ENCODE measurements at regions not wholly inside any gene's neighbourhood (a gene's known extent, or its start where the extent isn't known, plus 50 kb on each side); places are given as distances from the start of the nearest gene placed in this dataset.

DNA sequence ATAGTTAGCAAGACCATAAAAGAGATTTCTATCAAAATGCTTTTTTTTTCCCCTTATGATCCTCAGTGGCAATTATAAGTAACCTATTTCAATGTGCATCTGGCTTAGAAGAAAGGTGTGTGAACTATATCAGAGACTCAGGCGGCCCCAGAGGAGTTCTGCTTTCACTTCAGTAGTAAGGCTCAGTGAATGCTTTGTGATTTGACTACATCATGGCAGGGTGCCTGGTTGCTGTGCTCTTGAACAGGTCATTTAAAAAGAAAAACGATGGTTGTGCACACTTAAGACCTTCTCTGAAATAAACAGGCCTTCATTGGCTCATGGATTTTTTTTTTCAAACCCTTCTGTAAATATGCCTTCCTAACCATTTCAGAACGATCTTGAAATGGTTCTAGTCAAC lies 400.4 kb upstream of the RARB start:
- no peaks in the 10 kb centered on the region for H3K27me3 ChIP-seq (ENCODE audit: insufficient read depth, poor library complexity, severe bottlenecking)
- H3K4me3 ChIP-seq (replicated peaks; ENCODE audit: insufficient read depth, low read length) = no peak overlapping the region
- no peak for DNase-seq (ENCODE audit: low read depth in 1 of 2, low spot score in 1 of 2)
- TF ChIP-seq, protein P1, sequence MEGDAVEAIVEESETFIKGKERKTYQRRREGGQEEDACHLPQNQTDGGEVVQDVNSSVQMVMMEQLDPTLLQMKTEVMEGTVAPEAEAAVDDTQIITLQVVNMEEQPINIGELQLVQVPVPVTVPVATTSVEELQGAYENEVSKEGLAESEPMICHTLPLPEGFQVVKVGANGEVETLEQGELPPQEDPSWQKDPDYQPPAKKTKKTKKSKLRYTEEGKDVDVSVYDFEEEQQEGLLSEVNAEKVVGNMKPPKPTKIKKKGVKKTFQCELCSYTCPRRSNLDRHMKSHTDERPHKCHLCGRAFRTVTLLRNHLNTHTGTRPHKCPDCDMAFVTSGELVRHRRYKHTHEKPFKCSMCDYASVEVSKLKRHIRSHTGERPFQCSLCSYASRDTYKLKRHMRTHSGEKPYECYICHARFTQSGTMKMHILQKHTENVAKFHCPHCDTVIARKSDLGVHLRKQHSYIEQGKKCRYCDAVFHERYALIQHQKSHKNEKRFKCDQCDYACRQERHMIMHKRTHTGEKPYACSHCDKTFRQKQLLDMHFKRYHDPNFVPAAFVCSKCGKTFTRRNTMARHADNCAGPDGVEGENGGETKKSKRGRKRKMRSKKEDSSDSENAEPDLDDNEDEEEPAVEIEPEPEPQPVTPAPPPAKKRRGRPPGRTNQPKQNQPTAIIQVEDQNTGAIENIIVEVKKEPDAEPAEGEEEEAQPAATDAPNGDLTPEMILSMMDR (IDR thresholded peaks at IDR 0.05; ENCODE audit: insufficient read depth, low read length) = no peak
- no peak for TF ChIP-seq SPI1 (IDR thresholded peaks at IDR 0.05; ENCODE audit: borderline replicate concordance, low read depth)
- H3K27ac ChIP-seq (replicated peaks) = no peak overlapping the region

- H3K27ac ChIP-seq (replicated peaks) = no peak overlapping the region
- TF ChIP-seq GABPA (IDR thresholded peaks at IDR 0.05; ENCODE audit: low read depth) (no peak), POLR2AphosphoS5 (IDR thresholded peaks at IDR 0.05; ENCODE audit: low read depth) (no peak), SPI1 (IDR thresholded peaks at IDR 0.05; ENCODE audit: borderline replicate concordance, low read depth) (no peak)
- TF ChIP-seq, protein P2, sequence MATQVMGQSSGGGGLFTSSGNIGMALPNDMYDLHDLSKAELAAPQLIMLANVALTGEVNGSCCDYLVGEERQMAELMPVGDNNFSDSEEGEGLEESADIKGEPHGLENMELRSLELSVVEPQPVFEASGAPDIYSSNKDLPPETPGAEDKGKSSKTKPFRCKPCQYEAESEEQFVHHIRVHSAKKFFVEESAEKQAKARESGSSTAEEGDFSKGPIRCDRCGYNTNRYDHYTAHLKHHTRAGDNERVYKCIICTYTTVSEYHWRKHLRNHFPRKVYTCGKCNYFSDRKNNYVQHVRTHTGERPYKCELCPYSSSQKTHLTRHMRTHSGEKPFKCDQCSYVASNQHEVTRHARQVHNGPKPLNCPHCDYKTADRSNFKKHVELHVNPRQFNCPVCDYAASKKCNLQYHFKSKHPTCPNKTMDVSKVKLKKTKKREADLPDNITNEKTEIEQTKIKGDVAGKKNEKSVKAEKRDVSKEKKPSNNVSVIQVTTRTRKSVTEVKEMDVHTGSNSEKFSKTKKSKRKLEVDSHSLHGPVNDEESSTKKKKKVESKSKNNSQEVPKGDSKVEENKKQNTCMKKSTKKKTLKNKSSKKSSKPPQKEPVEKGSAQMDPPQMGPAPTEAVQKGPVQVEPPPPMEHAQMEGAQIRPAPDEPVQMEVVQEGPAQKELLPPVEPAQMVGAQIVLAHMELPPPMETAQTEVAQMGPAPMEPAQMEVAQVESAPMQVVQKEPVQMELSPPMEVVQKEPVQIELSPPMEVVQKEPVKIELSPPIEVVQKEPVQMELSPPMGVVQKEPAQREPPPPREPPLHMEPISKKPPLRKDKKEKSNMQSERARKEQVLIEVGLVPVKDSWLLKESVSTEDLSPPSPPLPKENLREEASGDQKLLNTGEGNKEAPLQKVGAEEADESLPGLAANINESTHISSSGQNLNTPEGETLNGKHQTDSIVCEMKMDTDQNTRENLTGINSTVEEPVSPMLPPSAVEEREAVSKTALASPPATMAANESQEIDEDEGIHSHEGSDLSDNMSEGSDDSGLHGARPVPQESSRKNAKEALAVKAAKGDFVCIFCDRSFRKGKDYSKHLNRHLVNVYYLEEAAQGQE (IDR thresholded peaks at IDR 0.05; ENCODE audit: insufficient replicate concordance, low read depth) = no peak
- TF ChIP-seq, protein P1 (IDR thresholded peaks at IDR 0.05; ENCODE audit: insufficient read depth, low read length) = no peak
- H3K27me3 ChIP-seq (ENCODE audit: insufficient read depth, poor library complexity, severe bottlenecking) = no peaks in the 10 kb centered on the region
- no peak for DNase-seq (ENCODE audit: low read depth in 1 of 2, low spot score in 1 of 2)
- no peak overlapping the region for H3K4me3 ChIP-seq (replicated peaks; ENCODE audit: insufficient read depth, low read length)
Observed at GRCh38 chr3:25029820-25030219, 398.2 kb upstream of the RARB start.

GRCh38 chr3:25032344-25032743 lies 395.7 kb upstream of the RARB start:
- DNase-seq (ENCODE audit: low read depth in 1 of 2, low spot score in 1 of 2) = no peak
- TF ChIP-seq, protein P2 (IDR thresholded peaks at IDR 0.05; ENCODE audit: insufficient replicate concordance, low read depth) = no peak
- TF ChIP-seq POLR2AphosphoS5 (IDR thresholded peaks at IDR 0.05; ENCODE audit: low read depth) = no peak
- TF ChIP-seq, protein P1 (IDR thresholded peaks at IDR 0.05; ENCODE audit: insufficient read depth, low read length) = no peak
- TF ChIP-seq SPI1 (IDR thresholded peaks at IDR 0.05; ENCODE audit: borderline replicate concordance, low read depth) = no peak
- TF ChIP-seq GABPA (IDR thresholded peaks at IDR 0.05; ENCODE audit: low read depth) = no peak
- Histone ChIP-seq H3K27ac (replicated peaks) (no peak overlapping the region), H3K4me3 (replicated peaks; ENCODE audit: insufficient read depth, low read length) (no peak overlapping the region), H3K27me3 (ENCODE audit: insufficient read depth, poor library complexity, severe bottlenecking) (no peaks in the 10 kb centered on the region)

- Histone ChIP-seq H3K27ac (replicated peaks) (no peak overlapping the region), H3K27me3 (ENCODE audit: insufficient read depth, poor library complexity, severe bottlenecking) (no peaks in the 10 kb centered on the region), H3K4me3 (replicated peaks; ENCODE audit: insufficient read depth, low read length) (no peak overlapping the region)
- DNase-seq (ENCODE audit: low read depth in 1 of 2, low spot score in 1 of 2) = peak; percentile 12 to 37
- TF ChIP-seq POLR2AphosphoS5 (IDR thresholded peaks at IDR 0.05; ENCODE audit: low read depth) (no peak), SPI1 (IDR thresholded peaks at IDR 0.05; ENCODE audit: borderline replicate concordance, low read depth) (no peak)
- TF ChIP-seq, protein P1 (IDR thresholded peaks at IDR 0.05; ENCODE audit: insufficient read depth, low read length) = peak; percentile 64
Observed at GRCh38 chr3:25033407-25034029, 394.5 kb upstream of the RARB start.
